ENCODE measurements at regions not wholly inside any gene's neighbourhood (a gene's known extent, or its start where the extent isn't known, plus 50 kb on each side); places are given as distances from the start of the nearest gene placed in this dataset.
A peak's percentile ranks its signal among the peaks of the same experiment; 100 is the strongest.

DNA sequence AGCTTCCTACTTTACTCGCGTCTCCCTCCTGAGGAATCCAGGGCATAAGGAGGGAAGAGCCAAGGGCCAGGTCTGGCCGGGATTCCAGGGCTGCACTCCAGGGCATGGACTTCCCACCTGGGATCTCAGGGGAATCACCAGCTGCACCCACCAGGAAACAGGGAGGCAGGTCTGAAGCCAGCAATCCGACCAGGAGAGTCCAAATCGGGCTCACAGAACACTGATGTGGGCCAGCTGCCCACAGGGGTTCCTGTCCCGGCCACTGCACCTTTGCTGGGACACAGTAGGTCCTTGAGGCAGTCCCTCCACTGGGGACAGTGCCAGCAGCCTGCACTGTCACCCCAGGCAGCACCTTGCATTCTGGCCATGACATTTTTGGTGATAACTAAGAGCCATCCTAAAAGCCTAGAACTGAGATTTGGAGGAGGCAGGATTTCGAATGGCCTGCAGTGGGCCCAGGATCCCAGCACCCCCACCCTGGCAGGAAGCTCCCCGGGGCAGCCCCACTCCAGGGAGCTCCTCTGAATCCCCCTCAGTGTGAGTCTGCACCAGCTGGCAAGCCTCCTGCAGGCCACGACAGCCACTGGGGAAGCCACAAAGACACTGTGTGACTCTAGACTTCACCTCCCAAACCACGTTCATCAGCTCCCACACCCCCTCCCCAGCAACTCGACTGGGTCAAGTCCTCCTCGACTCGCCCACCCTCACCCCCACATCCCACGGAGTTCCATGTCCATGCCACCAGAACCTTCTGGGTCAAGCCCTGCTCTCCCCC is 71.5 kb upstream of the PPP2R2D start:
- Histone ChIP-seq H3K36me3 (no peaks in the 10 kb centered on the region), H3K27me3 (peaks cover 28% of the 10 kb centered on the region), H3K4me1 (no peaks in the 10 kb centered on the region), H3K9me3 (no peaks in the 10 kb centered on the region), H3K27ac (no peak overlapping the region), H3K4me3 (no peak overlapping the region)
- no peak for TF ChIP-seq EP300 (IDR thresholded peaks at IDR 0.05)
- TF ChIP-seq CTCF (IDR thresholded peaks at IDR 0.05) = no peak
- no peak for TF ChIP-seq POLR2A (IDR thresholded peaks at IDR 0.05)
- TF ChIP-seq POLR2AphosphoS5 (IDR thresholded peaks at IDR 0.05) = no peak
- WGBS = 77% methylated on average over 10 of the region's 14 CpGs
- DNase-seq (ENCODE audit: low spot score in 2 of 2) = peak; percentile 41 to 49

GRCh38 chr10:131830446-131831130 is 70.2 kb upstream of the PPP2R2D start:
- Histone ChIP-seq H3K4me1 (no peaks in the 10 kb centered on the region), H3K4me3 (no peak overlapping the region), H3K27ac (no peak overlapping the region), H3K27me3 (peaks cover 20% of the 10 kb centered on the region), H3K36me3 (no peaks in the 10 kb centered on the region), H3K9me3 (no peaks in the 10 kb centered on the region)
- 76% methylated on average over 6 of the region's 13 CpGs for WGBS
- no peak for TF ChIP-seq POLR2AphosphoS5 (IDR thresholded peaks at IDR 0.05)
- TF ChIP-seq POLR2A (IDR thresholded peaks at IDR 0.05) = no peak
- no peak for TF ChIP-seq CTCF (IDR thresholded peaks at IDR 0.05)
- no peak for TF ChIP-seq EP300 (IDR thresholded peaks at IDR 0.05)
- DNase-seq (ENCODE audit: low spot score in 2 of 2) = peak; percentile 35 to 54

DNA sequence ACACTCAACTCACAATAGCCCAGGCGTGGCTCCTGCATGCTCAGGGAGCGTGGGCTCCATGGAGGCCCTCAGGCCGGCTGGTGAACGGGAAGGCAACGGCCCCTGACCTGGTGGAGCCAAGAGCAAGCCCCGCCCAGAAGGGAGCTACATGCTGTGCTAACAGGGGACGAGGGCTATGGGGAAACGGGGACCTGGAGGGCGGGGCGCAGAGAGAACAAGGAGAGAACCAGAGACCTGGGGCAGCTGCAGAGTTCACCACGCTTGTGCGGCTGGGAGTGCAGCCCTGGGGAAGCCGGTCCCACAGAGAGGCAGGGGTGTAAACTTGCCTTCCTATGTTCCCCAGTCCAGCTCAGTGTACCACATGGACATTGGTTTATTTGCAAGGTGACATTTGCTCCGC is 69.2 kb upstream of the PPP2R2D start:
- H3K9me3 ChIP-seq = no peaks in the 10 kb centered on the region
- no peak overlapping the region for H3K4me3 ChIP-seq
- H3K36me3 ChIP-seq = no peaks in the 10 kb centered on the region
- TF ChIP-seq POLR2AphosphoS5 (IDR thresholded peaks at IDR 0.05) (no peak), EP300 (IDR thresholded peaks at IDR 0.05) (no peak), CTCF (IDR thresholded peaks at IDR 0.05) (no peak), POLR2A (IDR thresholded peaks at IDR 0.05) (no peak)
- peaks cover 20% of the 10 kb centered on the region for H3K27me3 ChIP-seq
- WGBS = 65% methylated on average over 14 of the region's 14 CpGs
- H3K27ac ChIP-seq = no peak overlapping the region
- peak; percentile 46 to 71 for DNase-seq (ENCODE audit: low spot score in 2 of 2)
- no peaks in the 10 kb centered on the region for H3K4me1 ChIP-seq

- TF ChIP-seq POLR2AphosphoS5 (IDR thresholded peaks at IDR 0.05) (no peak), POLR2A (IDR thresholded peaks at IDR 0.05) (no peak), CTCF (IDR thresholded peaks at IDR 0.05) (no peak), EP300 (IDR thresholded peaks at IDR 0.05) (no peak)
- Histone ChIP-seq H3K27ac (no peak overlapping the region), H3K27me3 (peaks cover 20% of the 10 kb centered on the region), H3K4me3 (no peak overlapping the region), H3K4me1 (no peaks in the 10 kb centered on the region), H3K9me3 (no peaks in the 10 kb centered on the region), H3K36me3 (no peaks in the 10 kb centered on the region)
- WGBS = 87% methylated on average over 17 of the region's 17 CpGs
- peak; percentile 55 to 58 for DNase-seq (ENCODE audit: low spot score in 2 of 2)
Observed at GRCh38 chr10:131832056-131832685, 68.6 kb upstream of the PPP2R2D start.

DNA sequence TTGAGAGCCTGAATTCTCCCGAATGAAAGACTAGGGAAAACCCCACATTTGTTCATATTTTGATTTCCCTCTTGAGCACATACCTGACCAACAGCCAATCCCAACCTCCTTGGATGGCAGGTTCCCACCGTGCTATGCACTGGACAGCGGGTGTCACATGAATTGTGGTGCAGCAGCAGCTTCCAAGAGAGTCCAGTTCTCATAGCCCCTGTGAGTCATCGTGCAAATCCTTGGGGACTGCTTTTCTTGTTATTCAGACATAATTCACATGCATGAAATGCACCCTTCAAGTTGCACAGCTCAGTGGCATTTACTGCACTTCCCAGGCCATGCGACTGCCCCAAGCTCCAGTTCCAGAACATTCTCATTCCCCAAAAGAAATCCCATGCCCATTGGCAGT is 67.8 kb upstream of the PPP2R2D start:
- no peaks in the 10 kb centered on the region for H3K36me3 ChIP-seq
- WGBS = 90% methylated on average over 5 of the region's 5 CpGs
- H3K4me3 ChIP-seq = no peak overlapping the region
- no peaks in the 10 kb centered on the region for H3K9me3 ChIP-seq
- H3K4me1 ChIP-seq = no peaks in the 10 kb centered on the region
- H3K27ac ChIP-seq = no peak overlapping the region
- DNase-seq (ENCODE audit: low spot score in 2 of 2) = peak in 1 of 2 donors; percentile 3
- TF ChIP-seq POLR2A (IDR thresholded peaks at IDR 0.05) (no peak), CTCF (IDR thresholded peaks at IDR 0.05) (no peak), EP300 (IDR thresholded peaks at IDR 0.05) (no peak), POLR2AphosphoS5 (IDR thresholded peaks at IDR 0.05) (no peak)
- peaks cover 20% of the 10 kb centered on the region for H3K27me3 ChIP-seq

Measured in suprapubic skin (tissue), 4 donors.